ENCODE measurements at regions not wholly inside any gene's neighbourhood (a gene's known extent, or its start where the extent isn't known, plus 50 kb on each side); places are given as distances from the start of the nearest gene placed in this dataset.

DNA sequence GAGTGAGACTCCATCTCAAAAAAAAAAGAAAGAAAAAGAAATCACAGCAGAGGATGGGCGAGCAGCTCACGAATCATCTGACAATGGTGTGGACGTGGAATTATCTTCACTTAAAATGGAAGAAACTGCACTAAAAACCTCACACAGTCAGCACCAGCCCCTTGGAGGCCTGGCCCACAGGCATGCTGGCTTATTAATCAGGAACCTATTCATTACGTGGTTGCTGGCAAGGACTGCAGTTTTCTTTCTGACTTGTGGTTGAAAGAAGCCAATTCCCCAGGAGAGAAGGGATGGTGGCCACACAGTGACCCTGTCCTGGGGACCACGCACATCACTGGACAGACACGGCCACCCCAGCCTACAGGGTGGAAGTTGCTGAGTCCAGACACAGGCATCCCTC is 401.1 kb downstream of the CTTN start:
- TF ChIP-seq, protein P1, sequence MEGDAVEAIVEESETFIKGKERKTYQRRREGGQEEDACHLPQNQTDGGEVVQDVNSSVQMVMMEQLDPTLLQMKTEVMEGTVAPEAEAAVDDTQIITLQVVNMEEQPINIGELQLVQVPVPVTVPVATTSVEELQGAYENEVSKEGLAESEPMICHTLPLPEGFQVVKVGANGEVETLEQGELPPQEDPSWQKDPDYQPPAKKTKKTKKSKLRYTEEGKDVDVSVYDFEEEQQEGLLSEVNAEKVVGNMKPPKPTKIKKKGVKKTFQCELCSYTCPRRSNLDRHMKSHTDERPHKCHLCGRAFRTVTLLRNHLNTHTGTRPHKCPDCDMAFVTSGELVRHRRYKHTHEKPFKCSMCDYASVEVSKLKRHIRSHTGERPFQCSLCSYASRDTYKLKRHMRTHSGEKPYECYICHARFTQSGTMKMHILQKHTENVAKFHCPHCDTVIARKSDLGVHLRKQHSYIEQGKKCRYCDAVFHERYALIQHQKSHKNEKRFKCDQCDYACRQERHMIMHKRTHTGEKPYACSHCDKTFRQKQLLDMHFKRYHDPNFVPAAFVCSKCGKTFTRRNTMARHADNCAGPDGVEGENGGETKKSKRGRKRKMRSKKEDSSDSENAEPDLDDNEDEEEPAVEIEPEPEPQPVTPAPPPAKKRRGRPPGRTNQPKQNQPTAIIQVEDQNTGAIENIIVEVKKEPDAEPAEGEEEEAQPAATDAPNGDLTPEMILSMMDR (IDR thresholded peaks at IDR 0.05 in 2 of 3, conservative IDR thresholded peaks at IDR 0.05 in 1 of 3; ENCODE audit: borderline replicate concordance in 1 of 3, insufficient read depth in 1 of 3, low read depth in 2 of 3, low read length in 2 of 3), result no peak
- TF ChIP-seq EZH2phosphoT487 (IDR thresholded peaks at IDR 0.05; ENCODE audit: borderline replicate concordance) (no peak), RAD21 (IDR thresholded peaks at IDR 0.05; ENCODE audit: low read depth) (no peak), EGR1 (IDR thresholded peaks at IDR 0.05; ENCODE audit: low read depth) (no peak), SIN3A (IDR thresholded peaks at IDR 0.05; ENCODE audit: low read depth) (no peak), ZNF274 (IDR thresholded peaks at IDR 0.05; ENCODE audit: low read depth, low read length) (no peak), SP1 (IDR thresholded peaks at IDR 0.05; ENCODE audit: low read depth) (no peak), POLR2A (IDR thresholded peaks at IDR 0.05; ENCODE audit: borderline replicate concordance, extremely low read depth, insufficient read depth, insufficient read length) (no peak), YY1 (IDR thresholded peaks at IDR 0.05; ENCODE audit: extremely low read depth, insufficient replicate concordance, low read depth, low read length) (no peak)
- TF ChIP-seq, protein P2, sequence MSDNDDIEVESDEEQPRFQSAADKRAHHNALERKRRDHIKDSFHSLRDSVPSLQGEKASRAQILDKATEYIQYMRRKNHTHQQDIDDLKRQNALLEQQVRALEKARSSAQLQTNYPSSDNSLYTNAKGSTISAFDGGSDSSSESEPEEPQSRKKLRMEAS (IDR thresholded peaks at IDR 0.05), result no peak
- TF ChIP-seq, protein P3, sequence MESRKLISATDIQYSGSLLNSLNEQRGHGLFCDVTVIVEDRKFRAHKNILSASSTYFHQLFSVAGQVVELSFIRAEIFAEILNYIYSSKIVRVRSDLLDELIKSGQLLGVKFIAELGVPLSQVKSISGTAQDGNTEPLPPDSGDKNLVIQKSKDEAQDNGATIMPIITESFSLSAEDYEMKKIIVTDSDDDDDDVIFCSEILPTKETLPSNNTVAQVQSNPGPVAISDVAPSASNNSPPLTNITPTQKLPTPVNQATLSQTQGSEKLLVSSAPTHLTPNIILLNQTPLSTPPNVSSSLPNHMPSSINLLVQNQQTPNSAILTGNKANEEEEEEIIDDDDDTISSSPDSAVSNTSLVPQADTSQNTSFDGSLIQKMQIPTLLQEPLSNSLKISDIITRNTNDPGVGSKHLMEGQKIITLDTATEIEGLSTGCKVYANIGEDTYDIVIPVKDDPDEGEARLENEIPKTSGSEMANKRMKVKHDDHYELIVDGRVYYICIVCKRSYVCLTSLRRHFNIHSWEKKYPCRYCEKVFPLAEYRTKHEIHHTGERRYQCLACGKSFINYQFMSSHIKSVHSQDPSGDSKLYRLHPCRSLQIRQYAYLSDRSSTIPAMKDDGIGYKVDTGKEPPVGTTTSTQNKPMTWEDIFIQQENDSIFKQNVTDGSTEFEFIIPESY (IDR thresholded peaks at IDR 0.05; ENCODE audit: extremely low read depth, insufficient replicate concordance, low read length), result no peak
